GM19193 (cell line): ENCODE measurements at regions not wholly inside any gene's neighbourhood (a gene's known extent, or its start where the extent isn't known, plus 50 kb on each side); places are given as distances from the start of the nearest gene placed in this dataset.

Experiments
- POLR2A ChIP-seq: IDR thresholded peaks from 4 replicates; pipeline ENCODE4 v1.6.1; 2011; ENCODE audit not compliant: insufficient read depth, insufficient read length; ENCODE audit errors: extremely low read depth

DNA sequence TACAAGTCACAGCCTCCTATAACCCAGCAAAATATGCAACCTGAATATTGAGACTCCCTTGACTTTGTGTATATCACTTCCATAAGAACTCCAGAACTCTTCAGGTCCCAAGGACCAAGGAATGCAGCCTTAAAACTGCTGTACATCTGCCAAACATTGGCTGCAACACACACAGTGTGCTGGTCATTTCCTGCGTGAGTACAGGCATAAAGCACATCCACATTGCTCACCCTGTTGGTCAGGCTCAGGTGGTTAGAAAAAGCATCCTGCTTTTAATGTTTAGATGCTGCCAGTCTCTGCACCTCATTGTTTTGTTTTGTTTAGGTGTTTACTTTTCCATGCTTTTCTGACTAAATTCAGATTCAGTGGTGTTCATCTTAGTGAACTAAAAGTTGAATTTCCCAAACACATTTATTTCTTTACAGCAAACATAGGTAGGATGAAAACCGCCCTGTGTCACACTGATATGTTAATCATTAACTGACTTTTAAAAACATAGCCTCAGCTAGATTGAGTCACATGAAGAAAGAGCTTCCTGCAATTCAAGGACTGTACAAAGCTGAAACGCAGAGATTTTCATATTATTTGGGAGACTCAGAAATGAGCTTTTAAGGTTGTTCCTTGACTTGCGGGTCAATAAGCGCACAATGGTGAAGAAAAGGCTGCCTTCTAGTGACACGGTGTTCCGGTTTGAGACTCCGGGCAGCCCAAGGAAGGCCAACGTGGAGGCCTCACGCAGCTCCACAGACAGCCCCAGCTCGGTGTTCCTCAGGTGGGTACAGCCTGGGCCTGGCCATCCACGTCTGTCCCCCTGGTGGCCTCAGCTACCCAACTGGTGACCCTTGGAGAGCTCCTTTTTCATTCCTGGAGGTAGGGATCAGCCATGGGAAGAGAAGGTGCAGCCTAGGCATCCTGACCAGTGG is 52.2 kb upstream of the GRAMD2B start:
- no peak for TF ChIP-seq POLR2A

DNA sequence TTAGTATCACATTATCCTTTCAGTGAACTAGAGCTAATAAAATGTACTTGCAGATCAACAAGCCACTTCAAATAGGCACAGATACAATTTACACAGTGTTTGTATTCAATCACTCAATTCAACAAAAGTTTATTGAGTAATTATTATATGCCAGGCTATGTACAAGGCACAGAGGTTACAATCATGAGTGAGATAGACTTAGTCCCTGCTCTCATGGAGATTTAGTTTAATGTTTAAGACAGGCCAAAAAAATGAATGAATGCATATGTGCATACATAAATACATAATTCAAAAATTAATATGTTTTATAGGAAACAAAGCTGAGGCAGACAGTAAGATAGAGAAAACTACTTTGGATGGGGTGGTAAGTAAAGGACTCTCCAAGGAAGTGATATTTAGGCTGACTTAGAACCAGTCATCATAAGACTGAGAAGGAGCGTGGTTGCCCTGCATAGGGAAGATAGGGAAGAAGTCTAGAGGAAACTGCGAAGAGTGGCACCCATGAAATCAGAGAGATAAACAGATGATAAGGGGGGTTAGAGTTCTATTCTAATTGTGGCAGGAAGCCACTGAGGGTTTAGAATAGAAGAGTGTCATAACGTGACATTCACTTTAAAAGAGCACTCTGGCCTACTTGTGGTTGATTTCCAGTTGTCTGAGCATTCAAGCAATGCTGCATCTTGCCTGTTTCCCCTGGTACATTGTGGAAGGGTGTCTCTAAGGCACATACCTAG is 49.7 kb upstream of the GRAMD2B start:
- TF ChIP-seq POLR2A = no peak
